ENCODE measurements at regions not wholly inside any gene's neighbourhood (a gene's known extent, or its start where the extent isn't known, plus 50 kb on each side); places are given as distances from the start of the nearest gene placed in this dataset.

DNA sequence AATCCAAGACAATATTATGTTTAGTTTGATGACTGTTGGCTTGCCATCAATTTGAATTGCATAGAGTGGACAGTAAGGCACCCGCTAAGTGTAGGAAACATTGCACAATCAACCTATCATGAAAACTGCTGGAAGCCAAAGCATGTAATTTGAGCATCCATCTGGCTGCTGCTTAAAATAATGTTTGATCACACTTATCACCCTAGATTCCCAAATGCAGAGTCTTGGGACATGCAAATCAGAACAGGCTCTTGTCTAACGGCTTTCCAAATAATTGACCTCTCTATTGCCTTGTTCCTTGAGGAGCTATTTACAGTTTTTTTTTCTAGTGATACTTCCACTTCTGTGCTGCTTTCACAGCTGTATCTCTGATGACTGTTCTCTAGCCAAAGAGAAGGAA lies 342.1 kb downstream of the PRR16 start:
- Histone ChIP-seq H3F3A (ENCODE audit: insufficient read depth, low read depth) (no peaks in the 10 kb centered on the region), H3K27ac (no peak overlapping the region), H3K36me3 (ENCODE audit: low read depth) (no peaks in the 10 kb centered on the region), H3K27me3 (ENCODE audit: insufficient read depth, low read depth) (no peaks in the 10 kb centered on the region), H2AFZ (no peak overlapping the region), H3K4me1 (replicated peaks; ENCODE audit: insufficient read depth) (no peaks in the 10 kb centered on the region), H3K4me3 (no peak overlapping the region), H3K9me3 (ENCODE audit: insufficient read depth, low read depth) (no peaks in the 10 kb centered on the region), H3K79me2 (ENCODE audit: low read depth) (no peaks in the 10 kb centered on the region), H3K9me2 (ENCODE audit: insufficient read depth) (no peaks in the 10 kb centered on the region), H4K20me1 (ENCODE audit: insufficient read depth) (no peaks in the 10 kb centered on the region), H3K4me2 (no peak overlapping the region)
- no peak for DNase-seq
- BruUV-seq (replicated peaks), result no TSS peak
- POLR2A ChIA-PET (ENCODE audit: unreplicated experiment), result no interaction called here
- no peak for TF ChIP-seq EZH2 (IDR thresholded peaks at IDR 0.05; ENCODE audit: low read depth)
- TF ChIP-seq, protein P1, sequence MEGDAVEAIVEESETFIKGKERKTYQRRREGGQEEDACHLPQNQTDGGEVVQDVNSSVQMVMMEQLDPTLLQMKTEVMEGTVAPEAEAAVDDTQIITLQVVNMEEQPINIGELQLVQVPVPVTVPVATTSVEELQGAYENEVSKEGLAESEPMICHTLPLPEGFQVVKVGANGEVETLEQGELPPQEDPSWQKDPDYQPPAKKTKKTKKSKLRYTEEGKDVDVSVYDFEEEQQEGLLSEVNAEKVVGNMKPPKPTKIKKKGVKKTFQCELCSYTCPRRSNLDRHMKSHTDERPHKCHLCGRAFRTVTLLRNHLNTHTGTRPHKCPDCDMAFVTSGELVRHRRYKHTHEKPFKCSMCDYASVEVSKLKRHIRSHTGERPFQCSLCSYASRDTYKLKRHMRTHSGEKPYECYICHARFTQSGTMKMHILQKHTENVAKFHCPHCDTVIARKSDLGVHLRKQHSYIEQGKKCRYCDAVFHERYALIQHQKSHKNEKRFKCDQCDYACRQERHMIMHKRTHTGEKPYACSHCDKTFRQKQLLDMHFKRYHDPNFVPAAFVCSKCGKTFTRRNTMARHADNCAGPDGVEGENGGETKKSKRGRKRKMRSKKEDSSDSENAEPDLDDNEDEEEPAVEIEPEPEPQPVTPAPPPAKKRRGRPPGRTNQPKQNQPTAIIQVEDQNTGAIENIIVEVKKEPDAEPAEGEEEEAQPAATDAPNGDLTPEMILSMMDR (conservative IDR thresholded peaks at IDR 0.05), result no peak
- CTCF ChIA-PET, result no interaction called here
- intact Hi-C loops (cut with micrococcal nuclease; ENCODE audit: unreplicated experiment), result loop anchor here (10.0 kb wide), 3 partner anchors 1069 to 1331 kb away; no protein-coding TSS in a partner anchor

DNA sequence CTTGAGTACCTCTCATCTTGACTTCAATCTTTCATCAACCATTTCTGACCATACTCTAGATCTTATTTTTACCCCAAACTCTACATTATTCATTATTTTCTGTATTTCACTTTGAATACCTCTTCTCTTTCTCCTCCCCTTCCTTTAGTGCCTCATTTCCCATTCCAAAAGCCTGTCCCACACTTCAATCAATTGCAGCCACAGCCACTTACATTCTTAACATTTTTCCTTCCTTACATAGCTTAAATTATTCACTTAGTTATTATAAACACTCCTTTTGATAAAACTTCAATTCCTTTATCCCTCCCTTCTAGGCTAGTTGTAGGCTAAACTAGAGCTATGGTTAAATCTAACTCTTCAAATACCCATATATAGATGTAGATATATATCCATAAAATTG lies 344.0 kb downstream of the PRR16 start:
- no peaks in the 10 kb centered on the region for H3F3A ChIP-seq (ENCODE audit: insufficient read depth, low read depth)
- H3K4me2 ChIP-seq, result no peak overlapping the region
- no peaks in the 10 kb centered on the region for H3K4me1 ChIP-seq (replicated peaks; ENCODE audit: insufficient read depth)
- H2AFZ ChIP-seq, result no peak overlapping the region
- H3K27ac ChIP-seq, result no peak overlapping the region
- H3K9me3 ChIP-seq (ENCODE audit: insufficient read depth, low read depth), result peaks cover 6% of the 10 kb centered on the region; the same call in 1 of the 2 replicates
- no peaks in the 10 kb centered on the region for H3K27me3 ChIP-seq (ENCODE audit: insufficient read depth, low read depth)
- H3K36me3 ChIP-seq (ENCODE audit: low read depth), result no peaks in the 10 kb centered on the region
- no peak overlapping the region for H3K4me3 ChIP-seq
- no peaks in the 10 kb centered on the region for H3K79me2 ChIP-seq (ENCODE audit: low read depth)
- intact Hi-C loops (cut with micrococcal nuclease; ENCODE audit: unreplicated experiment), result loop anchor here (10.0 kb wide), 3 partner anchors 1067 to 1333 kb away; no protein-coding TSS in a partner anchor
- no peak for TF ChIP-seq EZH2 (IDR thresholded peaks at IDR 0.05; ENCODE audit: low read depth)
- TF ChIP-seq, protein P1 (conservative IDR thresholded peaks at IDR 0.05), result no peak
- BruUV-seq (replicated peaks), result no TSS peak
- no peaks in the 10 kb centered on the region for H3K9me2 ChIP-seq (ENCODE audit: insufficient read depth)
- no peaks in the 10 kb centered on the region for H4K20me1 ChIP-seq (ENCODE audit: insufficient read depth)
- POLR2A ChIA-PET (ENCODE audit: unreplicated experiment), result no interaction called here
- DNase-seq, result no peak
- CTCF ChIA-PET, result no interaction called here

DNA sequence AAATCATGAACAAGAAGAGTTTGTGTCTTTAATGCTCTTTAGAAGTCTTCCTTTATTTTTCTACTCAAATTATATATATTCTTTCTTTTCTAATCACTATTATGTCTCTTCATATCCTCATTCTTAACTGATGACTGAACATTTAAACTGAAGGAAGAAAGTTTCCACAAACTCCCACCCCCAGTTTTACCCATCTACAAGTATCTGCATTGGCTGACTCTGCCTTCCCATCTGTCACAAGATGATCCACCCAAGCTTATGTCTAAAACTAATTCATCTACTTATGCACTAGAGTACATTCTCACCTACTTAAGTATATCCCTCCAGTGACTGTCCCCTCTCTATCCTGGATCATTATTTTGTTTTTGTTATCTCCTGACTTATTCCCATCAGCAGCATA lies 344.5 kb downstream of the PRR16 start:
- no peak overlapping the region for H3K27ac ChIP-seq
- H3K9me2 ChIP-seq (ENCODE audit: insufficient read depth), result no peaks in the 10 kb centered on the region
- H3K9me3 ChIP-seq (ENCODE audit: insufficient read depth, low read depth), result peaks cover 6% of the 10 kb centered on the region; the same call in 1 of the 2 replicates
- BruUV-seq (replicated peaks), result no TSS peak
- H2AFZ ChIP-seq, result no peak overlapping the region
- ChIA-PET POLR2A (ENCODE audit: unreplicated experiment) (no interaction called here), CTCF (no interaction called here)
- H3K4me2 ChIP-seq, result no peak overlapping the region
- no peak overlapping the region for H3K4me3 ChIP-seq
- H3K36me3 ChIP-seq (ENCODE audit: low read depth), result no peaks in the 10 kb centered on the region
- no peaks in the 10 kb centered on the region for H3F3A ChIP-seq (ENCODE audit: insufficient read depth, low read depth)
- H3K79me2 ChIP-seq (ENCODE audit: low read depth), result no peaks in the 10 kb centered on the region
- H3K4me1 ChIP-seq (replicated peaks; ENCODE audit: insufficient read depth), result no peaks in the 10 kb centered on the region
- intact Hi-C loops (cut with micrococcal nuclease; ENCODE audit: unreplicated experiment), result loop anchor here (10.0 kb wide), 3 partner anchors 1066 to 1334 kb away; no protein-coding TSS in a partner anchor
- no peaks in the 10 kb centered on the region for H3K27me3 ChIP-seq (ENCODE audit: insufficient read depth, low read depth)
- H4K20me1 ChIP-seq (ENCODE audit: insufficient read depth), result no peaks in the 10 kb centered on the region
- no peak for DNase-seq
- TF ChIP-seq EZH2 (IDR thresholded peaks at IDR 0.05; ENCODE audit: low read depth), result no peak
- TF ChIP-seq, protein P1 (conservative IDR thresholded peaks at IDR 0.05), result no peak
